CD14-positive monocyte (primary cell): ENCODE measurements at regions not wholly inside any gene's neighbourhood (a gene's known extent, or its start where the extent isn't known, plus 50 kb on each side); places are given as distances from the start of the nearest gene placed in this dataset.

ENCODE experiments used
- DNase-seq, 3 donors: peaks; one replicate each; pipeline ENCODE4 v3.0.0-alpha.2; 2011 to 2022
- H2AFZ ChIP-seq: 2 replicates; pipeline ENCODE4 v1.6.0; 2012; ENCODE audit warnings: mild to moderate bottlenecking, low read depth, low read length, inconsistent platforms; ENCODE audit not compliant: insufficient read depth, poor library complexity, severe bottlenecking
- H3K27ac ChIP-seq, 2 donors: 1 replicate in 1 of 2; 2 replicates in 1 of 2; pipeline ENCODE4 v1.5.1; 2012 to 2013; ENCODE audit warnings: low read length in 2 of 2, control low read depth in 1 of 2, inconsistent platforms in 1 of 2, low read depth in 1 of 2, mild to moderate bottlenecking in 1 of 2
- H3K27me3 ChIP-seq, 2 donors: one replicate each; pipeline versions ENCODE4 v1.6.0 to v1.6.1; 2011 to 2013; ENCODE audit warnings: low read length in 2 of 2; ENCODE audit not compliant: control insufficient read depth in 2 of 2, insufficient read depth in 2 of 2
- H3K36me3 ChIP-seq, 2 donors: replicated peaks in 1 of 2; 1 replicate in 1 of 2; 2 replicates in 1 of 2; pipeline versions ENCODE4 v1.5.1 to v1.6.1; 2012 to 2013; ENCODE audit warnings: low read length in 2 of 2, control low read depth in 1 of 2, inconsistent platforms in 1 of 2, mild to moderate bottlenecking in 1 of 2; ENCODE audit not compliant: insufficient read depth in 2 of 2, control insufficient read depth in 1 of 2
- H3K4me1 ChIP-seq, 2 donors: 1 replicate in 1 of 2; 2 replicates in 1 of 2; pipeline versions ENCODE4 v1.5.1 to v1.6.1; 2012 to 2013; ENCODE audit warnings: low read length in 2 of 2, control low read depth in 1 of 2, inconsistent platforms in 1 of 2, mild to moderate bottlenecking in 1 of 2, moderate library complexity in 1 of 2; ENCODE audit not compliant: insufficient read depth in 2 of 2, control insufficient read depth in 1 of 2
- H3K4me2 ChIP-seq: replicated peaks from 2 replicates; pipeline ENCODE3; 2012; ENCODE audit warnings: low read length, moderate library complexity, mild to moderate bottlenecking; ENCODE audit not compliant: poor library complexity, severe bottlenecking; ENCODE audit errors: extremely low read depth
- H3K4me3 ChIP-seq, 3 experiments: fragments of 200-600 bp in 1 of 3; sonication (generic) in 1 of 3; replicated peaks in 1 of 3; 1 replicate in 2 of 3; 2 replicates in 1 of 3; pipeline ENCODE4 v1.5.1; 2011 to 2013; ENCODE audit warnings: low read length in 3 of 3, mild to moderate bottlenecking in 3 of 3, control low read depth in 2 of 3, low read depth in 2 of 3, inconsistent platforms in 1 of 3, moderate library complexity in 1 of 3
- H3K79me2 ChIP-seq: 2 replicates; pipeline ENCODE4 v1.6.0; 2012; ENCODE audit warnings: mild to moderate bottlenecking, control low read depth, inconsistent platforms, low read length, moderate library complexity; ENCODE audit not compliant: insufficient read depth
- H3K9ac ChIP-seq: 2 replicates; pipeline ENCODE4 v1.6.0; 2017; ENCODE audit warnings: low read length, mild to moderate bottlenecking; ENCODE audit not compliant: insufficient read depth, poor library complexity, severe bottlenecking
- H3K9me3 ChIP-seq, 2 donors: replicated peaks in 1 of 2; 1 replicate in 1 of 2; 2 replicates in 1 of 2; pipeline versions ENCODE4 v1.5.1 to v1.6.1; 2012 to 2013; ENCODE audit warnings: low read length in 2 of 2, control low read depth in 1 of 2; ENCODE audit not compliant: control insufficient read depth in 1 of 2, insufficient read depth in 1 of 2
- H4K20me1 ChIP-seq: 2 replicates; pipeline ENCODE4 v1.6.0; 2012; ENCODE audit warnings: mild to moderate bottlenecking, low read length, control low read depth, moderate library complexity; ENCODE audit not compliant: insufficient read depth
- H3K27ac Mint-ChIP-seq, 7 donors: one replicate each; pipeline ENCODE4 v1.8.0; 2020; ENCODE audit warnings: mild to moderate bottlenecking in 7 of 7, mixed read lengths in 7 of 7, moderate library complexity in 6 of 7, inconsistent platforms in 2 of 7
- H3K27me3 Mint-ChIP-seq, 3 donors: one replicate each; pipeline ENCODE4 v1.8.0; 2021 to 2022; ENCODE audit warnings: low read depth in 3 of 3, mild to moderate bottlenecking in 3 of 3, mixed read lengths in 3 of 3, moderate library complexity in 3 of 3, inconsistent platforms in 1 of 3
- H3K36me3 Mint-ChIP-seq, 2 donors: one replicate each; pipeline ENCODE4 v1.8.0; 2020; ENCODE audit warnings: mixed read lengths in 2 of 2, inconsistent platforms in 1 of 2, mild to moderate bottlenecking in 1 of 2
- H3K4me1 Mint-ChIP-seq: one replicate; pipeline ENCODE4 v1.8.0; 2020; ENCODE audit warnings: mild to moderate bottlenecking, mixed read lengths
- H3K4me3 Mint-ChIP-seq, 2 donors: one replicate each; pipeline ENCODE4 v1.8.0; 2020; ENCODE audit warnings: mild to moderate bottlenecking in 2 of 2, mixed read lengths in 2 of 2, moderate library complexity in 1 of 2
- H3K9me3 Mint-ChIP-seq, 7 donors: one replicate each; pipeline ENCODE4 v1.8.0; 2020 to 2022; ENCODE audit warnings: mixed read lengths in 7 of 7, mild to moderate bottlenecking in 6 of 7, moderate library complexity in 6 of 7, inconsistent platforms in 2 of 7
- WGBS: methylation state at CpG from one replicate; pipeline ENCODE4 v1.1.5; 2013; ENCODE audit warnings: missing lambda C conversion rate; ENCODE audit not compliant: insufficient coverage; 5-methylcytosine and 5-hydroxymethylcytosine counted together
- intact Hi-C, 2 donors: fragments of 100-400 bp; cut with micrococcal nuclease; formaldehyde crosslinking; loops; one replicate each; pipeline versions ENCODE4 v1.15.0 to v1.15.1; 2023
- TF ChIP-seq, protein P1 (sequence below): fragments of 200-600 bp; IDR thresholded peaks from one replicate; pipeline ENCODE4 v1.8.0; 2022; ENCODE audit warnings: antibody characterized with exemption, mild to moderate bottlenecking

DNA sequence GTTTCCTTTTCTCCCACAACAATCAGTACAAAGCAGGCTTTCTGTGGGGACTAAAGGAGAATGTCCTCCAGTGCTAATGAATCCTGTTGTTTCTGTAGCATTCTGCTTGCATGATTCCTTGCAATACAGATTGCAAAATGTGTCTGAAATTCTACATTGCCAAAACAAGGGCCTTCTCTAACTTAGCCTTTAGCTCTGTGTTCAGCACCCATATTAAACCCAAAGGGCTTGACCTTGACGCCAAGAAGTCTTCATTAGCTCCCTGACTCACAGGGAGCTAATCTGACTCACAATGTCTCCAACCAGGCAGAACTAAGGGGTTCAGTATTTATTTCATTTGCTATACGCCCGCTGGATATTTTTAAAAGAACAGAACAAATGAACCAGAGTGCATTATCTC is 241.4 kb upstream of the CLNK start:
- Histone ChIP-seq H3K79me2 (no peaks in the 10 kb centered on the region), H2AFZ (no peak overlapping the region), H3K27ac (no peak overlapping the region), H3K36me3 (no peaks in the 10 kb centered on the region), H3K9ac (no peak overlapping the region), H3K4me1 (no peaks in the 10 kb centered on the region), H3K4me3 (no peak overlapping the region), H3K9me3 (no peaks in the 10 kb centered on the region), H4K20me1 (no peaks in the 10 kb centered on the region), H3K4me2 (no peak overlapping the region), H3K27me3 (no peaks in the 10 kb centered on the region)
- WGBS: 100% methylated on average over 1 of the region's 3 CpGs
- Mint-ChIP-seq H3K27ac (no peak overlapping the region), H3K36me3 (no peaks in the 10 kb centered on the region), H3K27me3 (peaks cover 0 to 2% (median 2%) of the 10 kb centered on the region in 3 donors), H3K4me1 (no peaks in the 10 kb centered on the region), H3K9me3 (peaks cover 0 to 2% (median 0%) of the 10 kb centered on the region in 7 donors), H3K4me3 (no peak overlapping the region)
- intact Hi-C loops: no loop called here
- TF ChIP-seq, protein P1, sequence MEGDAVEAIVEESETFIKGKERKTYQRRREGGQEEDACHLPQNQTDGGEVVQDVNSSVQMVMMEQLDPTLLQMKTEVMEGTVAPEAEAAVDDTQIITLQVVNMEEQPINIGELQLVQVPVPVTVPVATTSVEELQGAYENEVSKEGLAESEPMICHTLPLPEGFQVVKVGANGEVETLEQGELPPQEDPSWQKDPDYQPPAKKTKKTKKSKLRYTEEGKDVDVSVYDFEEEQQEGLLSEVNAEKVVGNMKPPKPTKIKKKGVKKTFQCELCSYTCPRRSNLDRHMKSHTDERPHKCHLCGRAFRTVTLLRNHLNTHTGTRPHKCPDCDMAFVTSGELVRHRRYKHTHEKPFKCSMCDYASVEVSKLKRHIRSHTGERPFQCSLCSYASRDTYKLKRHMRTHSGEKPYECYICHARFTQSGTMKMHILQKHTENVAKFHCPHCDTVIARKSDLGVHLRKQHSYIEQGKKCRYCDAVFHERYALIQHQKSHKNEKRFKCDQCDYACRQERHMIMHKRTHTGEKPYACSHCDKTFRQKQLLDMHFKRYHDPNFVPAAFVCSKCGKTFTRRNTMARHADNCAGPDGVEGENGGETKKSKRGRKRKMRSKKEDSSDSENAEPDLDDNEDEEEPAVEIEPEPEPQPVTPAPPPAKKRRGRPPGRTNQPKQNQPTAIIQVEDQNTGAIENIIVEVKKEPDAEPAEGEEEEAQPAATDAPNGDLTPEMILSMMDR: no peak
- DNase-seq: no peak

DNA sequence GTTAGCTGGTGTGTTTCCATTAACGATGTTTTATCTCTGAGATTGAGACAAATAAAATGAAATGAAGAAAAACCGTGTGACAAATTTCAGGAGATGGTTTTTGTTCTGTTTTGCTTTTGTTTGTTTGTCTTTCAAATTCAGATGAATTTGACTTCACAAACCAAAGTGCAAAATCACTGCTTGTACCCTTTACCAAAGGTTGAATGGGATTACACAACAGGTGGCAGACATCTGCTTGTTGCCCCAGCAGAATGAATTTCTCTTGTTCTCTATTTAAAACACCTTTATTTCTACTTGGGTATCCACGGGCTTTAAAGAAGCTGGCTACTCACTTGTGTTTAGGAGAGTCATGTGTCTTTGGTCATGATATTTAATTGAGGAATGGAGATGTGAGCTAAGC is 239.7 kb upstream of the CLNK start:
- TF ChIP-seq, protein P1: no peak

More for the DNA sequence above, 239.7 kb upstream of the CLNK start:
- no peak for DNase-seq
- Histone ChIP-seq H2AFZ (no peak overlapping the region), H3K27ac (no peak overlapping the region), H3K79me2 (no peaks in the 10 kb centered on the region), H3K4me2 (no peak overlapping the region), H3K36me3 (no peaks in the 10 kb centered on the region), H4K20me1 (no peaks in the 10 kb centered on the region), H3K9me3 (no peaks in the 10 kb centered on the region), H3K4me3 (no peak overlapping the region), H3K9ac (no peak overlapping the region), H3K4me1 (no peaks in the 10 kb centered on the region), H3K27me3 (no peaks in the 10 kb centered on the region)
- no CpG with 5 or more reads among the region's 3 CpGs for WGBS
- peaks cover 0 to 2% (median 0%) of the 10 kb centered on the region in 7 donors for H3K9me3 Mint-ChIP-seq
- peaks cover 0 to 2% (median under 1%) of the 10 kb centered on the region in 3 donors for H3K27me3 Mint-ChIP-seq
- H3K4me1 Mint-ChIP-seq: no peaks in the 10 kb centered on the region
- intact Hi-C loops: no loop called here
- H3K27ac Mint-ChIP-seq: no peak overlapping the region
- H3K36me3 Mint-ChIP-seq: no peaks in the 10 kb centered on the region
- no peak overlapping the region for H3K4me3 Mint-ChIP-seq
